Fibroblast of mammary gland (primary cell): ENCODE measurements at regions not wholly inside any gene's neighbourhood (a gene's known extent, or its start where the extent isn't known, plus 50 kb on each side); places are given as distances from the start of the nearest gene placed in this dataset.

Experiments used
- DNase-seq: peaks from one replicate; pipeline ENCODE4 v3.0.0-alpha.2; 2010; ENCODE audit warnings: low read depth
- H3K4me3 ChIP-seq: 2 replicates; pipeline ENCODE4 v1.5.1; 2011; ENCODE audit warnings: low read depth, mild to moderate bottlenecking, low read length, moderate library complexity; ENCODE audit not compliant: control insufficient read depth
- TF ChIP-seq, protein P1 (sequence below): conservative IDR thresholded peaks from 2 replicates; pipeline ENCODE4 v1.5.1; 2011; ENCODE audit warnings: low read depth, low read length, inconsistent platforms; ENCODE audit not compliant: control insufficient read depth, insufficient read depth

DNA sequence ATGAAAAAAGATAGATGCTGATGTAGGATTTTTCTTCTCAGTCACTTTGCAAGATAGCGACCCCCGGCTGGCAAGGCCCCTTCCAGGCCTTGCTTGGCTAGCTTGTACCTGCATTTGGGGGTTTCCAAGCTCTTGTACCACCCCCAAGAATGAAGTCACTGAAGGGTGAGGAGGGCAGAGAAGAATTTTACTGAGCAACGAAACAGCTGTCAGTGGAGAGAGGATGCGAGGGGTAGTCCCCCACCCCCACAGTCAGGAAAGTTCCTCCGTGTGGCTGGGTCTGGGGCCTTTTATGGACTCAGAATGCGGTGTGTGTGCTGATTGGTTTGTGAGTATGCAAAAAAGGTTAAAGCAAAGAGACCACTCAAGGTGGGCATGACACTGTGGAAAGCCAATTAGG, 382.0 kb downstream of the GPD2 start:
- no peak overlapping the region for H3K4me3 ChIP-seq
- DNase-seq, result no peak
- TF ChIP-seq, protein P1, sequence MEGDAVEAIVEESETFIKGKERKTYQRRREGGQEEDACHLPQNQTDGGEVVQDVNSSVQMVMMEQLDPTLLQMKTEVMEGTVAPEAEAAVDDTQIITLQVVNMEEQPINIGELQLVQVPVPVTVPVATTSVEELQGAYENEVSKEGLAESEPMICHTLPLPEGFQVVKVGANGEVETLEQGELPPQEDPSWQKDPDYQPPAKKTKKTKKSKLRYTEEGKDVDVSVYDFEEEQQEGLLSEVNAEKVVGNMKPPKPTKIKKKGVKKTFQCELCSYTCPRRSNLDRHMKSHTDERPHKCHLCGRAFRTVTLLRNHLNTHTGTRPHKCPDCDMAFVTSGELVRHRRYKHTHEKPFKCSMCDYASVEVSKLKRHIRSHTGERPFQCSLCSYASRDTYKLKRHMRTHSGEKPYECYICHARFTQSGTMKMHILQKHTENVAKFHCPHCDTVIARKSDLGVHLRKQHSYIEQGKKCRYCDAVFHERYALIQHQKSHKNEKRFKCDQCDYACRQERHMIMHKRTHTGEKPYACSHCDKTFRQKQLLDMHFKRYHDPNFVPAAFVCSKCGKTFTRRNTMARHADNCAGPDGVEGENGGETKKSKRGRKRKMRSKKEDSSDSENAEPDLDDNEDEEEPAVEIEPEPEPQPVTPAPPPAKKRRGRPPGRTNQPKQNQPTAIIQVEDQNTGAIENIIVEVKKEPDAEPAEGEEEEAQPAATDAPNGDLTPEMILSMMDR, result no peak

- TF ChIP-seq, protein P1, result no peak
- no peak overlapping the region for H3K4me3 ChIP-seq
- DNase-seq, result peak; percentile 84
Observed at GRCh38 chr2:156818944-156819343, 382.8 kb downstream of the GPD2 start.

GRCh38 chr2:156826341-156826933, 390.3 kb downstream of the GPD2 start:
- no peak overlapping the region for H3K4me3 ChIP-seq
- DNase-seq, result peak; percentile 95
- TF ChIP-seq, protein P1, result no peak

- H3K4me3 ChIP-seq, result no peak overlapping the region
- DNase-seq, result no peak
- TF ChIP-seq, protein P1, result no peak
Observed at GRCh38 chr2:156834431-156834830, 398.3 kb downstream of the GPD2 start.

DNA sequence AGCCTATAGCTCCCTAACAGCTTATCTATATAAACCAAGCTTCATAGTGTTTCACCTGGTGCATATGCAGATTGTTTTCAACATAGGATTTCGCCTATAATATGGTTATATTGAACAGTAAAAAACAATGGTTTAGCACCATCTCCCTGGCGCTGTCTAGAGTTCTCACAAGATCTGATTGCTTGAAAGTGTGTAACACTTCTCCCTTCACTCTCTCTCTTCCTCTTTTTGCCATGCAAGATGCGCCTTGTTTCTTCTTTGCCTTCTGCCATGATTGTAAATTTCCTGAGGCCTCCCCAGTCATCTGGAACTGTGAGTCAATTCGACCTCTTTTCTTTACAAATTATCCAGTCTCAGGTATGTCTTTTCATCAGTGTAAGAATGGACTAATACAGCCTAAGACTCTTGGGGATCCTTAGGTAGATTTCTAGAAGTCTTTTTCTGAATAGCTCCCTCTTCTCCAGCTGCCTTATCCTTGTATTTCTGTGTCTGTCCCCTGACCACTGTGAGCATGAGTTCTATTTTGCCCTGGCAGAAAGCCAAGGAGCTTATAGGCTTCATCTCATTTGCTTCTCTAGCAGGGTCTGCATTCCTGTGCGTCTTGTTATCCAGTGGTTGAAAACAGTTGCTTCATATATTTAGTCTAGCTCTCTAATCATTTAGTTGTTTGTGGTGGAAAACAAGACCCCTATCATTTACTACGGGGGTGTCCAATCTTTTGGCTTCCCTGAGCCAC, 401.6 kb downstream of the GPD2 start:
- DNase-seq, result no peak
- no peak overlapping the region for H3K4me3 ChIP-seq
- TF ChIP-seq, protein P1, result no peak

GRCh38 chr2:156841321-156841720, 405.1 kb downstream of the GPD2 start:
- H3K4me3 ChIP-seq, result no peak overlapping the region
- TF ChIP-seq, protein P1, result no peak
- no peak for DNase-seq
